AG09309 (cell line): ENCODE measurements at regions not wholly inside any gene's neighbourhood (a gene's known extent, or its start where the extent isn't known, plus 50 kb on each side); places are given as distances from the start of the nearest gene placed in this dataset.

Source experiments
- DNase-seq: peaks from one replicate; pipeline ENCODE4 v3.0.0-alpha.2; 2010; ENCODE audit warnings: low read depth
- H3K4me3 ChIP-seq: 2 replicates; pipeline ENCODE4 v1.5.1; 2011; ENCODE audit warnings: mild to moderate bottlenecking, low read depth, low read length, moderate library complexity; ENCODE audit not compliant: control insufficient read depth
- CTCF ChIP-seq: IDR thresholded peaks from 2 replicates; pipeline ENCODE4 v1.5.1; 2011; ENCODE audit warnings: mild to moderate bottlenecking, low read depth, low read length, inconsistent platforms; ENCODE audit not compliant: insufficient read depth, control insufficient read depth; ENCODE audit errors: missing control alignments

DNA sequence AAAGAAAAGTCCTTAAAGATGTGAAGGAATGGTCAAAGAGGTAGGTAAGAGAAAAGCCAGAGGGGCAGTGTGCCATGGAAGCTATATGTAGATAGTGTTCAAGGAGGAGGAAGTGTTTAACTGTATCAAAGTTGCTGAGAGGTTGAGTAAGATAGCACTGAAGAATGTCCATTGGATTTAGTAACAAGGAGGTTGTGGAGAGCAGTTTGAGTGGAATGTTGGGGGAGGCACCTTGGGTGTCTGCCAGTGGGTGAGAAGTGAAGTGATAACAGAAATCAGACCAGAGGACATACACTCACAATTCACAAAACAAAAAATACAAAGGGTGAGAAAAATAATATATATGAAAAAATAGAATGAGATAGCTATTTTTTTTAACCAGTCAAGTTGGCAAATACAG, 121.3 kb upstream of the AMOT start:
- no peak overlapping the region for H3K4me3 ChIP-seq
- DNase-seq = no peak
- TF ChIP-seq CTCF = no peak

GRCh38 chrX:112947981-112948615, 107.5 kb upstream of the AMOT start:
- no peak for DNase-seq
- no peak overlapping the region for H3K4me3 ChIP-seq
- no peak for TF ChIP-seq CTCF

GRCh38 chrX:112946227-112946626, 105.6 kb upstream of the AMOT start:
- TF ChIP-seq CTCF = no peak
- no peak overlapping the region for H3K4me3 ChIP-seq
- DNase-seq = no peak

DNA sequence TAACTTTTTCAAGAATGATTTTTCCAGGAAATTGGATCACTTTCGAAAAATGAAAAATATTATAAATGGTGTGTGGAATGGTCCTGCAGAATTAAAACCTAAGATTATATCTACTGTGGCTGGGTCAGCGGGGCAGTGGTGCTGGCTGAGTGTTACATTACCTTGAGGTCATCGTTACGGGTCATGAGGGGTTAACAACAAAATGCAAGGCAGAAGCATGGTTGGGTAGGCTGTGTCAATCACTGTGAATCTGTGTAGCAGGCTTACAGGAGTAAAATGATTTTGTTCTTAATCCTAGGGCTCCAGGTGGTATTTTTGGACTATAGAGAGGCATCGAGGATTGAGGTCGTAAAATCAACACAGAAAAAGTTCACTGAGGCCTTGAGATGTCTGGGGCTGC, 105.2 kb upstream of the AMOT start:
- no peak overlapping the region for H3K4me3 ChIP-seq
- no peak for TF ChIP-seq CTCF
- no peak for DNase-seq

GRCh38 chrX:112941209-112941837, 100.7 kb upstream of the AMOT start:
- no peak overlapping the region for H3K4me3 ChIP-seq
- no peak for DNase-seq

DNA sequence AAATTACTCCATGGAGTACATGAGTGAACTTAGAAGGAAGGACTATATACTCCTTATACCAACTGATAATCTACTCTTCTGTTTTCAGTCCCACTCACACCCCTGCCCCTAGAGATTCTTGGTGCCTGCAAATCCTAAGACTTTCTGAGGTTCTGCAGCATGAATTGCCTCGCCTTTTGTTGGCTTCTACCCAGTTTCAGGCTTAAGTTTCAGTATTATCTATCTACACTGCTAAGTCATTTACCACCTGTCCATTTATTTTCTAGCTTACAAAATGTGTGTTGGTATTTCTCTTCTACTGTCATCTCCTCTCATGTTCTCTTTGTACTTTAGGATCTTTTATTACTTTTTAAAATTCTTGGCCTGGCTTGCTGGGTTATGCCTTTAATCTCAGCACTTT, 94.4 kb upstream of the AMOT start:
- DNase-seq = no peak
- no peak overlapping the region for H3K4me3 ChIP-seq
- no peak for TF ChIP-seq CTCF

More at GRCh38 chrX:112941209-112941837, 100.7 kb upstream of the AMOT start:
- no peak for TF ChIP-seq CTCF
